Breast epithelium (tissue), 4 donors: ENCODE measurements at regions not wholly inside any gene's neighbourhood (a gene's known extent, or its start where the extent isn't known, plus 50 kb on each side); places are given as distances from the start of the nearest gene placed in this dataset.

ENCODE experiments used
- DNase-seq, 2 donors: peaks; one replicate each; pipeline ENCODE4 v3.0.0-alpha.2; 2019; ENCODE audit warnings: low spot score in 2 of 2
- H3K27ac ChIP-seq, 2 donors: fragments of 200-600 bp; sonication (generic) in 1 of 2; one replicate each; pipeline ENCODE4 v1.5.1; 2016 to 2019; ENCODE audit warnings: mild to moderate bottlenecking in 1 of 2
- H3K27me3 ChIP-seq, 2 donors: fragments of 200-600 bp; sonication (generic) in 1 of 2; one replicate each; pipeline versions ENCODE4 v1.5.1 to v1.6.0; 2017 to 2019; ENCODE audit warnings: control low read depth in 1 of 2, mild to moderate bottlenecking in 1 of 2
- H3K36me3 ChIP-seq: fragments of 200-600 bp; one replicate; pipeline ENCODE4 v1.5.1; 2019
- H3K4me1 ChIP-seq, 2 donors: fragments of 200-600 bp; sonication (generic); one replicate each; pipeline ENCODE4 v1.5.1; 2016 to 2019; ENCODE audit warnings: control low read depth in 1 of 2
- H3K4me3 ChIP-seq, 3 donors: fragments of 200-600 bp; sonication (generic); 1 replicate in 2 of 3; 2 replicates in 1 of 3; pipeline ENCODE4 v1.5.1; 2016 to 2019; ENCODE audit warnings: mild to moderate bottlenecking in 3 of 3, moderate library complexity in 2 of 3
- H3K9me3 ChIP-seq, 2 donors: fragments of 200-600 bp; sonication (generic) in 1 of 2; one replicate each; pipeline ENCODE4 v1.5.1; 2016 to 2019; ENCODE audit warnings: control low read depth in 1 of 2
- CTCF ChIP-seq, 3 donors: fragments of 450-650 bp; IDR thresholded peaks; one replicate each; pipeline ENCODE4 v1.5.1; 2016 to 2017; ENCODE audit warnings: antibody characterized with exemption in 3 of 3, mild to moderate bottlenecking in 3 of 3, moderate library complexity in 3 of 3
- POLR2A ChIP-seq: fragments of 450-650 bp; IDR thresholded peaks from one replicate; pipeline ENCODE4 v1.6.1; 2016; ENCODE audit warnings: antibody characterized with exemption, mild to moderate bottlenecking, moderate library complexity
- POLR2AphosphoS5 ChIP-seq, 3 donors: sonication (generic); formaldehyde crosslinking; IDR thresholded peaks; one replicate each; pipeline ENCODE4 v1.6.1; 2017; ENCODE audit warnings: antibody characterized with exemption in 3 of 3
- intact Hi-C: fragments of 100-400 bp; cut with DNase I; formaldehyde crosslinking; loops from one replicate; pipeline ENCODE4 v1.15.1; 2023; ENCODE audit warnings: low total_unique reads

- intact Hi-C loops: no loop called here
- peaks cover 0 to 8% of the 10 kb centered on the region in 2 donors for H3K4me1 ChIP-seq
- no peaks in the 10 kb centered on the region for H3K36me3 ChIP-seq
- H3K4me3 ChIP-seq: no peak overlapping the region
- H3K9me3 ChIP-seq: no peaks in the 10 kb centered on the region
- no peak for TF ChIP-seq POLR2A
- peak in 1 of 3 donors; percentile 19 for TF ChIP-seq POLR2AphosphoS5 (IDR thresholded peaks at IDR 0.05)
- TF ChIP-seq CTCF (IDR thresholded peaks at IDR 0.05): no peak
- H3K27ac ChIP-seq: peak overlapping the region; percentile 81 to 86
- DNase-seq: peak; percentile 41 to 56
- no peaks in the 10 kb centered on the region for H3K27me3 ChIP-seq
These were observed 271.6 kb upstream of the ZPLD1 start for GRCh38 chr3:102163039-102163817.

- Histone ChIP-seq H3K27me3 (no peaks in the 10 kb centered on the region), H3K4me1 (peaks cover 0 to 8% of the 10 kb centered on the region in 2 donors), H3K36me3 (no peaks in the 10 kb centered on the region), H3K9me3 (no peaks in the 10 kb centered on the region), H3K27ac (peak overlapping the region; percentile 81 to 86), H3K4me3 (no peak overlapping the region)
- DNase-seq: no peak
- intact Hi-C loops: no loop called here
- TF ChIP-seq POLR2AphosphoS5 (IDR thresholded peaks at IDR 0.05): no peak
- TF ChIP-seq CTCF (IDR thresholded peaks at IDR 0.05): no peak
These were observed 271.0 kb upstream of the ZPLD1 start for GRCh38 chr3:102163818-102164154.

- no peaks in the 10 kb centered on the region for H3K36me3 ChIP-seq
- H3K27me3 ChIP-seq: no peaks in the 10 kb centered on the region
- no peaks in the 10 kb centered on the region for H3K9me3 ChIP-seq
- H3K27ac ChIP-seq: peak overlapping the region; percentile 22 to 86
- no peak for TF ChIP-seq POLR2A
- TF ChIP-seq CTCF (IDR thresholded peaks at IDR 0.05): no peak
- TF ChIP-seq POLR2AphosphoS5 (IDR thresholded peaks at IDR 0.05): no peak
- no peak overlapping the region for H3K4me3 ChIP-seq
- intact Hi-C loops: no loop called here
- peaks cover 0 to 8% of the 10 kb centered on the region in 2 donors for H3K4me1 ChIP-seq
- no peak for DNase-seq
These were observed 269.4 kb upstream of the ZPLD1 start for GRCh38 chr3:102165367-102165766.

GRCh38 chr3:102169915-102170479, 264.8 kb upstream of the ZPLD1 start:
- TF ChIP-seq POLR2AphosphoS5 (IDR thresholded peaks at IDR 0.05) (no peak), CTCF (IDR thresholded peaks at IDR 0.05) (no peak), POLR2A (no peak)
- no peaks in the 10 kb centered on the region for H3K4me1 ChIP-seq
- no peaks in the 10 kb centered on the region for H3K9me3 ChIP-seq
- H3K36me3 ChIP-seq: no peaks in the 10 kb centered on the region
- H3K4me3 ChIP-seq: no peak overlapping the region
- no peaks in the 10 kb centered on the region for H3K27me3 ChIP-seq
- intact Hi-C loops: no loop called here
- H3K27ac ChIP-seq: no peak overlapping the region
- DNase-seq: no peak

GRCh38 chr3:102170545-102170944, 264.3 kb upstream of the ZPLD1 start:
- intact Hi-C loops: no loop called here
- no peaks in the 10 kb centered on the region for H3K9me3 ChIP-seq
- TF ChIP-seq CTCF (IDR thresholded peaks at IDR 0.05) (no peak), POLR2AphosphoS5 (IDR thresholded peaks at IDR 0.05) (no peak), POLR2A (no peak)
- H3K36me3 ChIP-seq: no peaks in the 10 kb centered on the region
- no peak for DNase-seq
- no peaks in the 10 kb centered on the region for H3K27me3 ChIP-seq
- H3K4me3 ChIP-seq: no peak overlapping the region
- H3K4me1 ChIP-seq: no peaks in the 10 kb centered on the region
- H3K27ac ChIP-seq: no peak overlapping the region
